Stimulated activated CD8-positive, alpha-beta memory T cell treated with anti-CD3 and anti-CD28 coated beads, Interleukin-7, amount 100 ng/mL, for 24 hours (primary cell): ENCODE measurements at regions not wholly inside any gene's neighbourhood (a gene's known extent, or its start where the extent isn't known, plus 50 kb on each side); places are given as distances from the start of the nearest gene placed in this dataset.

ENCODE experiments used
- DNase-seq: peaks from one replicate; pipeline ENCODE4 v3.0.0-alpha.2; 2020; ENCODE audit warnings: low read depth

GRCh38 chr3:24838533-24838932 is 343.9 kb upstream of the THRB start:
- DNase-seq, result no peak

DNA sequence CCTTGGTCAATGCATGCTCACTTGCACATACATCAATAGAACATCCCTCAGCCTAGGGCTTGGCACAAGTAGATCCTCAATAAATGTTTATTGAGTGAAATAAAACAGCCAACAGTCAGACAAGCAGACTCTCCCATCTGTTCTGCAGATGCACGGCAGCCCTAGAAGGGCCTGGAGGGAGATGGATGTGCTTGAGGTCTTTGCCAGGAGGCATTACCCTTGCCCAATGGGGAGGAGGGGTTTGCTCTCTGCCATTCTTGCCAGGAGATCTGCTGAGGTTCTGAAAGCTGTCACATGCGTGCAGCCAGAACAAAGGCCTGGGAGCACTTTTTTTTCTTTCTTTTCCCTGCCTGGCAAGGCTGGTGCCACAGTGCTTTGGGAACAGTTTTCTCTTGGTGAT is 349.3 kb upstream of the THRB start:
- no peak for DNase-seq

DNA sequence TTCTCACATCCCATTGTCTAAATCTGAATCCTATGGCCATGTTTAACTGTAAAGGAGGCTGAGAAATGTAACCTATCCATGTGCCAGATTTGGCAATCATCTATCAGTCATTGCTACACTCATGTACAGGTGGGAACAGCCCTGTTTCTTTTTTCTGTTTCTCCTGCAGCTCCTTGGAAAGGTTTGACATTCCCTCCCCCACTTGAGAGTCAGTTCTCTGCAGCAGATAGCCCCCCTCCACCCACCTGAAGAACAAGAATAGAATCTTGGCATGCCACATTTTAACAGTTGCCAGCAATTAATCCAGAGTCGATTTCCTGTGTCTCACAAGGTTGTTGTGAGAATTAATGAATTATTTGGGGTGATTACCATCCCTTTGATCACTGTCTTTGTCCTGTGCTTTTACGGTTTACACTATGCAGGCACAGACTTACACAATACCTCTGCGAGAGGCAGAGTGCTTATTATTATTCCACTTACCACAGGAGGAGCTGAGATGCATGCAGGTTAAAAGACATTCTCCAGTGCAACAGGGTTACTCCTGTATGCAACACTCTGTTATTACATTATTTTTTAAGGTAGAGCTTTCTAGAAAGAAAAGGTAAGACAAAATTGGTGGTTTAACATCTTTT is 351.0 kb upstream of the THRB start:
- DNase-seq, result no peak

- no peak for DNase-seq
Observed at GRCh38 chr3:24846286-24846860, 351.7 kb upstream of the THRB start.

DNA sequence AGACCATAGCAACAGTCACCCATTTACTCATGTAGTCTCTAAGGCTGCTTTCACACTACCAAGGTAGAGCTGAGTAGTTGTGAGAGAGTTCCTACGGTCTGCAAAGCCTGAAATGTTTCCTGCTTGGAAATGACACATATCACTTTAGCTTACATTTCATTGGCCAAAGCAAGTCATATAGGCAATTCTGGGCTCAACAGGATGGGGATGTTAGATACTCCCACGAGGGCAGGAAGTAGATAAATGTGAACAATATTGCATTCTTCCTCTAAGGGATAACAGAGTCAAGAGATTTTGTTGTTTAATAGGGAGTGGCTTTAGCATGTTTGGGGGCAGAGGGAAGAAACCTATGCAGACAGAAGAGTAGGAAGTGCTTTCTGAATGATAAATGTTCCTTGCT is 355.6 kb upstream of the THRB start:
- DNase-seq, result no peak

- no peak for DNase-seq
Observed at GRCh38 chr3:24853685-24854490, 359.2 kb upstream of the THRB start.

- no peak for DNase-seq
Observed at GRCh38 chr3:24854748-24855147, 360.1 kb upstream of the THRB start.

DNA sequence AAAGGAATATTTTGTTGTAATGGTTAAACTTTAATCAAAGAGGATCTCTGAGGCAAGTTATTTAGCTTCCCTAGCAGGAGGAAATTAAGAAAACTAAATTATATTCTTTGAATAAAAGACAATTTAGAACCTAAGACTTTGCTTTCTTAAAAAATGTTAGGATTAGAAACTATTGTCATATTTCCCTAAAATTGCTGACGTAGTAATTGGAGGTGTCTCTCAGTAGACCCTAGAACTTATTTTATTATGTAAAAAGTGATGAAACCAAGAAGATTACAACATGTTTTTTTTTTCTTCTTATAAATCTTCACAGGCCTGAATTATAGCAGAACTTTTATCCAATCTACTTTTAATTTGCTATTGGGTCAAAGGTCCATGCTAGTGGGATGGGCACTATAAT is 363.3 kb upstream of the THRB start:
- no peak for DNase-seq

DNA sequence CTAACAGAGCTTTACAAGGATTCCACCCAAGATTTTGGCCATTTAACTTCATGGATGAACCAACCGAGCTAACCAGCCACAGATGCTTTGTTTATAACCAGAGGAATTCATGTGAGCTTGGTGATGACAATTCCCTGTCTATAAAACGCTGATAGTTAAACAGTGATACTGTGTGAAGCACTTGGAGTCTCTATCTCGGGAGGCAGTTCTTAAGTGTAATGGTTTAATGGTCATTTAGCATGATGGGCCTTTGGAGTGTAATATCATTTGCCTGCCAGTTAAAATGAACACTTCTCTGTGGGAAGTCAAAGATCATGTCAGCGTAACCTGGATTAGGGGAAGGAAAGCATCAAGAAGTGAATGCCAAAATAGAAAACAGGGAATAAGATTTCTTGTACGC is 368.6 kb upstream of the THRB start:
- no peak for DNase-seq

DNA sequence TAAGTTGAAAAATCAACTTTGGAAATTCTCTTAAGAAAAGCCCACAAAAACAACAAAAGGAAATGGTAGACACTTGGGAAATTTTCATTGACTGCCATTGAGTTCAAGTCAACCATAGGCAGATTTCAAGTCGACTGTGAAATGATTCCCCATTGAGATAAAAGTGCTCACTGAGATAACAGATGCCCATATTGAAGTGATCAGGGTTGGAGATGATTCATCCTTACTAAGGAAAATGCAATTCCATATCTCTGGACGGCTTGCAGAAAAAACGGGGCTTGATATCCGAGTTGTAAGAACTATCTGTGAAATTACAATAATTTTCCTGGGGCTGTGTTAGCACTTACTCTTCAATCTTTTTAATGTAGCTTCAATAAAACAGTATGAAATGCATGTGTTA is 373.1 kb upstream of the THRB start:
- DNase-seq, result no peak

- DNase-seq, result no peak
Observed at GRCh38 chr3:24881239-24881638, 386.6 kb upstream of the THRB start.

GRCh38 chr3:24886501-24886900 is 391.9 kb upstream of the THRB start:
- DNase-seq, result no peak

- DNase-seq, result no peak
Observed at GRCh38 chr3:24890012-24890411, 395.4 kb upstream of the THRB start.

- no peak for DNase-seq
Observed at GRCh38 chr3:24899373-24899772, 404.7 kb upstream of the THRB start.

GRCh38 chr3:24899901-24900603 is 405.4 kb upstream of the THRB start:
- DNase-seq, result no peak

DNA sequence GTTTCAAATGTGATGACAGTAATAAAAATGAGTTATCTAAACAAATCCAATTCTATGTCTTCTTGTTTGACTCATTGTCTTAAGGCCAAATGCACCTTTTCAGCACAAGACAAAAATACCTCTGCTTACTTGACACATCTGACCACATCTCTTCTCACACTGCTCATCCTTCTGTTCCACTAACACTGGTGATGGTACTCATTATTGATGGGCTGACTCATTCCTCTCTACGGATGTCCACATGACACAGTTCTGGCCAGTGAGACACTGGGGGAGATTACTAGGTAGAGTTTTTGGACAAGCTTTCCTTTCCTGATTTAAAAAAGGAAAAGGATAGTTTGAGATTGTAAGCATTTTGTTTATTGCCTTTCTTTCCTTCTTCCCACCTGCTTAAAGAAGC is 410.6 kb upstream of the THRB start:
- no peak for DNase-seq

DNA sequence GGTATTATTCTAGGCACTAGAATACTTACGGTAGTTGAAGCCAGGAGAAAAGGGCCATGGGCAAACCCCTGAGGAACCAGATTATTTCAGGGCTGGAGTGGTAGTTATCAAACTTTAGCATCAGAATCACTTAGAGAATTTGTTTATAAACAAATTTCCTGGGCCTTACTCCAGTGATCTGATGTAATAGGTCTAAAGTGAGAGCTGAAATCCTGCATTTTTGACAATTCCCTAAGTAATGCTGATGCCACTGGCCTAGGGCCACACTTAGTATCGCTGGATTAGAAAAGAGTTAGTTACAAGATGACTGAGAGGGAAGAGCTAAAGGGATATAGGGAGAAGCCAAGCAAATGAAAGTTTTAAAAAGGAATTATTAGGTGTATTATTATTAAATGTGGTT is 412.5 kb upstream of the THRB start:
- no peak for DNase-seq

- DNase-seq, result no peak
Observed at GRCh38 chr3:24911076-24911475, 416.4 kb upstream of the THRB start.

DNA sequence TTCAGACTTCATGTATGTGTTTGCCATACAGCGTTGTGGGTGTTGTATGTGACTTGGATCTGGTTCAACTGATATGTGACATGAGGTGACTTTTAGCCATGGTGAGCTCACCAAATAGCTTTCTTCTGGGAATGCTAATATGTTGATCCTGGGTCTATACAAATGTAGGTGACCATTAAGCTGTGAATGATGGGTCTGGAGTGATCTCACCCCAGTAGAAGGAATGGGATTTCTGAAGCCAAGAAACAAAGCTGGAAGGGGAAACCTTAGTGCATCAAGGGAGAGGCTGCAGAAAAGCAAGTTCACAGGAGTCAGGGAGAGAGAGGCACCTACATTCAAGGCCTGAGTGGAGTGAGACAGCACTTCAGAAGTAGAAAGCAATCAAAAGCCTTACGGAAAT is 421.0 kb upstream of the THRB start:
- no peak for DNase-seq

DNA sequence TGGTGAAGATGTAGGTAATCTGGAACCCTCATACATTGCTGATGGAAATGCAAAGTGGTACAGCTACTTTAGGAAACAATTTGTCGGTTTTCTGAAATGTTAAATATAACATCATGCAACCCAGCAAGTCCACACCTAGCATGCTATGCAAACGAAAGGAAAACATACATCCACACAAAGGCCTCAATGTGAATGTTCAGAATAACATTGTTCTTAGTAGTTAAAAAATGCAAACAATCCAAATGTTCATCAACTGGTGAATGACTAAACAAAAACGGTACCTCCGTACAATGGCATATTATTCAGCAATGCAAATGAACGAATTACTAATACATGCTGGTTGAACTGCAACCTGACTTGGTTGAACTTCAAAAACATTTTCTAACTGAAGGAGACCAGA is 423.3 kb upstream of the THRB start:
- DNase-seq, result no peak

DNA sequence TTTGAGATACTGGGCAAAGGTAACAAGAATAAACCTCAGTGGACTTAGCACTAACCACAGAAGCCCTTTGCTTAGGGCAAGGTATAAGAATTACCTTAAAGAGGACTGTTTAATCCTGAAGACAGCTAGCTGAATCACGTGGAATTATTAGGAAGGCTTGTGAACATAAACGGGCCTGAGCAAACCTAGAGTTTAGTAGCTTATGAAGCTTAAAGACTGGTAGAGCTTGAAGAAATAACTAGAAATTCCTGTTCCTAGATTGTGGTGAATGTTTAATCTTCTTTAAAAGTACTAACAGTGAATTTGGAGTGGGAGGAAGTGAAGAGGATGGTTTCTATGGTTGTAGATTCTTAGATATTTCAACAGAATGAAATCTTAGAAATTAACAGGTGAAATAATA is 428.9 kb upstream of the THRB start:
- no peak for DNase-seq

- DNase-seq, result no peak
Observed at GRCh38 chr3:24929521-24929920, 434.9 kb upstream of the THRB start.

DNA sequence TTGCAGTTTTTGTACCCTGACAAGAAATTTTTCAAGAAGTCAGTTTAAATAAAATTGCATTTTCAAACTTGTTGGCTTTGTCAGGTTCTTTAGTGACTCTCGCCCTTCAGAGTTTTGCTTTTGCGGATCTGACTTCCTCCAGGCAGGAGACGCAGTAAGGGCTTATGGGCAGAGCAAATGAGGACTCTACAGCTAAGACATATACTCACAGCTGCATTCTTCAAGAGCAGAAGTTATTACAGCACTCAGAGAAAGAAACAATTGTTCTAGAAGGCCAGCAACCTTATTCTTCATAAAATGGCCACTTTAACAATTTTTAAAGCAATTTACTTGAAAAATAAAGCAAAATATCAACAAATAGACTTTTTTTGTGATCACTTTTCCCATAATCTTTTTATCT is 438.8 kb upstream of the THRB start:
- no peak for DNase-seq
